ENCODE measurements at regions not wholly inside any gene's neighbourhood (a gene's known extent, or its start where the extent isn't known, plus 50 kb on each side); places are given as distances from the start of the nearest gene placed in this dataset.

DNA sequence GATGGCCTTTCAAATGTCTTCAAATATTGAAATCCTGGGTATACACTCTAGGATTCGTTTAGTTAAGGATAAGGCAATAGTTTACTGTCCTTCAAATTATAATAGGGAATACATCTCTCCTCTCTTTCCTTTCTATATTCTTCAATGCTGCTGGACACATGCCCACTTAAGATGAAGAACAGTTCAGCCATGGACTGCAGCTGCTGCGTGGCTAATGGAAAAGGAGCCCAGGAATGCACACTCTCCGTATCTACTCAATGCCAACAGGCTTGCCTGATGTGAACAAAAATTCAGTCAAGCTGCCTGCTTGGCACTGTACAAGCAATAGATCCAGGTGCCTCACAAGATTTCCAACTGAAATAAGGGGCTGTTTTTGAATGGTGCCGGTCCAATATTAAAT is 321.2 kb upstream of the LYPLAL1 start:
- Histone ChIP-seq H4K20me1 (replicated peaks; ENCODE audit: control insufficient read depth, insufficient read depth, low read length) (no peaks in the 10 kb centered on the region), H3K9ac (ENCODE audit: insufficient read depth in 1 of 2, low read depth in 2 of 2, low read length in 2 of 2) (no peak overlapping the region), H3K79me2 (ENCODE audit: control insufficient read depth, insufficient read depth, low read length) (no peaks in the 10 kb centered on the region), H2AFZ (ENCODE audit: low read depth, low read length) (no peak overlapping the region), H3K9me3 (replicated peaks; ENCODE audit: control insufficient read depth, insufficient read depth, low read depth, low read length) (no peaks in the 10 kb centered on the region), H3K27me3 (ENCODE audit: control insufficient read depth in 2 of 2, insufficient read depth in 2 of 2, low read length in 2 of 2) (no peaks in the 10 kb centered on the region), H3K4me2 (ENCODE audit: insufficient read depth, low read length) (no peak overlapping the region), H3K4me1 (replicated peaks in 1 of 2; ENCODE audit: control insufficient read depth in 2 of 2, insufficient read depth in 2 of 2, low read length in 2 of 2) (no peaks in the 10 kb centered on the region), H3K4me3 (no peak overlapping the region), H3K9me1 (ENCODE audit: control insufficient read depth, insufficient read depth, low read length) (no peaks in the 10 kb centered on the region), H3K27ac (ENCODE audit: extremely low read depth, low read depth, low read length) (no peak overlapping the region), H3K36me3 (ENCODE audit: control insufficient read depth, insufficient read depth, low read length) (no peaks in the 10 kb centered on the region)
- FAIRE-seq (no peak), ATAC-seq (no peak), DNase-seq (ENCODE audit: extremely low read depth in 1 of 4, low spot score in 3 of 4) (no peak)
- POLR2A ChIA-PET: no interaction called here
- intact Hi-C loops (cut with micrococcal nuclease): no loop called here
- 0% methylated on average over 4 of the region's 4 CpGs for WGBS (ENCODE audit: insufficient coverage, low coverage, missing lambda C conversion rate)
- in situ Hi-C loops (cut with MboI): no loop called here
- TF ChIP-seq ZNF589 (CRISPR knock-in tag; IDR thresholded peaks at IDR 0.05; ENCODE audit: low read depth) (no peak), CHD1 (IDR thresholded peaks at IDR 0.05; ENCODE audit: low read length) (no peak), ZNF445 (CRISPR knock-in tag; IDR thresholded peaks at IDR 0.05; ENCODE audit: low read depth) (no peak), PRMT5 (CRISPR knock-in tag; IDR thresholded peaks at IDR 0.05) (no peak), POLR3A (IDR thresholded peaks at IDR 0.05; ENCODE audit: borderline replicate concordance, extremely low read depth, insufficient read depth, insufficient read length) (no peak), TCF7L2 (IDR thresholded peaks at IDR 0.05; ENCODE audit: low read depth, low read length) (no peak)
- TF ChIP-seq, protein P1, sequence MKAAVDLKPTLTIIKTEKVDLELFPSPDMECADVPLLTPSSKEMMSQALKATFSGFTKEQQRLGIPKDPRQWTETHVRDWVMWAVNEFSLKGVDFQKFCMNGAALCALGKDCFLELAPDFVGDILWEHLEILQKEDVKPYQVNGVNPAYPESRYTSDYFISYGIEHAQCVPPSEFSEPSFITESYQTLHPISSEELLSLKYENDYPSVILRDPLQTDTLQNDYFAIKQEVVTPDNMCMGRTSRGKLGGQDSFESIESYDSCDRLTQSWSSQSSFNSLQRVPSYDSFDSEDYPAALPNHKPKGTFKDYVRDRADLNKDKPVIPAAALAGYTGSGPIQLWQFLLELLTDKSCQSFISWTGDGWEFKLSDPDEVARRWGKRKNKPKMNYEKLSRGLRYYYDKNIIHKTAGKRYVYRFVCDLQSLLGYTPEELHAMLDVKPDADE (conservative IDR thresholded peaks at IDR 0.05; ENCODE audit: control insufficient read depth, low read depth, low read length): no peak
- TF ChIP-seq, protein P2, sequence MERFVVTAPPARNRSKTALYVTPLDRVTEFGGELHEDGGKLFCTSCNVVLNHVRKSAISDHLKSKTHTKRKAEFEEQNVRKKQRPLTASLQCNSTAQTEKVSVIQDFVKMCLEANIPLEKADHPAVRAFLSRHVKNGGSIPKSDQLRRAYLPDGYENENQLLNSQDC (CRISPR knock-in tag; IDR thresholded peaks at IDR 0.05): no peak
- TF ChIP-seq, protein P3, sequence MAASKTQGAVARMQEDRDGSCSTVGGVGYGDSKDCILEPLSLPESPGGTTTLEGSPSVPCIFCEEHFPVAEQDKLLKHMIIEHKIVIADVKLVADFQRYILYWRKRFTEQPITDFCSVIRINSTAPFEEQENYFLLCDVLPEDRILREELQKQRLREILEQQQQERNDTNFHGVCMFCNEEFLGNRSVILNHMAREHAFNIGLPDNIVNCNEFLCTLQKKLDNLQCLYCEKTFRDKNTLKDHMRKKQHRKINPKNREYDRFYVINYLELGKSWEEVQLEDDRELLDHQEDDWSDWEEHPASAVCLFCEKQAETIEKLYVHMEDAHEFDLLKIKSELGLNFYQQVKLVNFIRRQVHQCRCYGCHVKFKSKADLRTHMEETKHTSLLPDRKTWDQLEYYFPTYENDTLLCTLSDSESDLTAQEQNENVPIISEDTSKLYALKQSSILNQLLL (CRISPR knock-in tag; IDR thresholded peaks at IDR 0.05; ENCODE audit: borderline replicate concordance): no peak
- TF ChIP-seq, protein P4, sequence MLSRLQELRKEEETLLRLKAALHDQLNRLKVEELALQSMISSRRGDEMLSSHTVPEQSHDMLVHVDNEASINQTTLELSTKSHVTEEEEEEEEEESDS (CRISPR knock-in tag; IDR thresholded peaks at IDR 0.05): no peak
- BruUV-seq (replicated peaks): no TSS peak
- CTCF ChIA-PET (ENCODE audit: low intra/inter-chr PET ratio): no interaction called here
